Neural progenitor cell (in vitro differentiated cells): ENCODE measurements at regions not wholly inside any gene's neighbourhood (a gene's known extent, or its start where the extent isn't known, plus 50 kb on each side); places are given as distances from the start of the nearest gene placed in this dataset.

Experiments
- DNase-seq: peaks from one replicate; pipeline ENCODE4 v3.0.0-alpha.2; 2016; ENCODE audit warnings: low spot score
- H2AFZ ChIP-seq: fragments of 200-600 bp; sonication (generic); replicated peaks from 2 replicates; pipeline ENCODE4 v1.6.1; 2016; ENCODE audit warnings: antibody characterized with exemption
- H3F3A ChIP-seq: fragments of 200-600 bp; sonication (generic); 2 replicates; pipeline ENCODE4 v1.6.1; 2016; ENCODE audit warnings: antibody characterized with exemption, low read depth
- H3K27ac ChIP-seq: fragments of 200-600 bp; sonication (generic); 2 replicates; pipeline ENCODE4 v1.5.1; 2016; ENCODE audit warnings: mild to moderate bottlenecking
- H3K27me3 ChIP-seq: fragments of 200-600 bp; sonication (generic); 2 replicates; pipeline ENCODE4 v1.6.1; 2016; ENCODE audit warnings: mild to moderate bottlenecking, moderate library complexity
- H3K36me3 ChIP-seq: fragments of 200-600 bp; sonication (generic); 2 replicates; pipeline ENCODE4 v1.5.1; 2016
- H3K4me1 ChIP-seq: fragments of 200-600 bp; sonication (generic); 2 replicates; pipeline ENCODE4 v1.6.1; 2016; ENCODE audit warnings: mixed run types
- H3K4me2 ChIP-seq: fragments of 200-600 bp; sonication (generic); 2 replicates; pipeline ENCODE4 v1.6.1; 2016
- H3K4me3 ChIP-seq: fragments of 200-600 bp; sonication (generic); 2 replicates; pipeline ENCODE4 v1.5.1; 2016
- H3K79me2 ChIP-seq: fragments of 200-600 bp; sonication (generic); 2 replicates; pipeline ENCODE4 v1.6.1; 2016; ENCODE audit warnings: low read depth
- H3K9ac ChIP-seq: fragments of 200-600 bp; sonication (generic); 2 replicates; pipeline ENCODE4 v1.6.1; 2016
- H3K9me3 ChIP-seq: fragments of 200-600 bp; sonication (generic); 2 replicates; pipeline ENCODE4 v1.5.1; 2016; ENCODE audit warnings: low read depth
- H4K20me1 ChIP-seq: fragments of 200-600 bp; sonication (generic); 2 replicates; pipeline ENCODE4 v1.6.1; 2016; ENCODE audit warnings: low read depth
- H3K27ac Mint-ChIP-seq: 3 replicates; pipeline ENCODE4 v1.8.0; 2021; ENCODE audit warnings: mixed read lengths
- H3K27me3 Mint-ChIP-seq: 2 replicates; pipeline ENCODE4 v1.8.0; 2022; ENCODE audit warnings: low read depth, mild to moderate bottlenecking, inconsistent platforms, moderate library complexity, mixed read lengths; ENCODE audit not compliant: insufficient read depth
- H3K36me3 Mint-ChIP-seq: 3 replicates; pipeline ENCODE4 v1.8.0; 2021; ENCODE audit warnings: mixed read lengths
- H3K4me1 Mint-ChIP-seq: 3 replicates; pipeline ENCODE4 v1.8.0; 2021; ENCODE audit warnings: mixed read lengths
- H3K4me3 Mint-ChIP-seq: 3 replicates; pipeline ENCODE4 v1.8.0; 2021; ENCODE audit warnings: mild to moderate bottlenecking, moderate library complexity, mixed read lengths
- H3K9me3 Mint-ChIP-seq: 3 replicates; pipeline ENCODE4 v1.8.0; 2020; ENCODE audit warnings: mixed read lengths
- CTCF ChIP-seq: fragments of 200-600 bp; sonication (generic); IDR thresholded peaks from 2 replicates; pipeline ENCODE4 v1.5.1; 2017; ENCODE audit warnings: antibody characterized with exemption, mild to moderate bottlenecking
- EZH2 ChIP-seq: fragments of 200-600 bp; sonication (generic); IDR thresholded peaks from 2 replicates; pipeline ENCODE4 v1.6.1; 2017; ENCODE audit warnings: antibody characterized with exemption, mild to moderate bottlenecking, moderate library complexity
- EZH2phosphoT487 ChIP-seq: fragments of 200-600 bp; sonication (generic); IDR thresholded peaks from 2 replicates; pipeline ENCODE4 v1.6.1; 2017; ENCODE audit warnings: antibody characterized with exemption

GRCh38 chr2:102979429-102979828 is 217.6 kb downstream of the TMEM182 start:
- Mint-ChIP-seq H3K27ac (no peak overlapping the region), H3K4me1 (peaks cover 16% of the 10 kb centered on the region), H3K27me3 (no peaks in the 10 kb centered on the region), H3K9me3 (peaks cover 2% of the 10 kb centered on the region), H3K4me3 (no peak overlapping the region), H3K36me3 (no peaks in the 10 kb centered on the region)
- no peaks in the 10 kb centered on the region for H3K79me2 ChIP-seq
- DNase-seq, result no peak
- no peak overlapping the region for H3K9ac ChIP-seq
- no peak overlapping the region for H2AFZ ChIP-seq
- peaks cover 21% of the 10 kb centered on the region for H3K4me1 ChIP-seq
- H4K20me1 ChIP-seq, result no peaks in the 10 kb centered on the region
- no peak overlapping the region for H3K4me2 ChIP-seq
- H3K27me3 ChIP-seq, result no peaks in the 10 kb centered on the region
- H3K36me3 ChIP-seq, result no peaks in the 10 kb centered on the region
- H3K27ac ChIP-seq, result no peak overlapping the region
- TF ChIP-seq CTCF (no peak), EZH2phosphoT487 (no peak), EZH2 (no peak)
- no peaks in the 10 kb centered on the region for H3F3A ChIP-seq
- H3K9me3 ChIP-seq, result no peaks in the 10 kb centered on the region
- H3K4me3 ChIP-seq, result no peak overlapping the region

- Histone ChIP-seq H3K36me3 (no peaks in the 10 kb centered on the region), H3K4me2 (no peak overlapping the region), H4K20me1 (no peaks in the 10 kb centered on the region), H3K79me2 (no peaks in the 10 kb centered on the region), H3K4me1 (peaks cover 4% of the 10 kb centered on the region), H3K4me3 (no peak overlapping the region), H3F3A (no peaks in the 10 kb centered on the region), H3K9ac (no peak overlapping the region), H2AFZ (no peak overlapping the region), H3K27me3 (no peaks in the 10 kb centered on the region), H3K27ac (no peak overlapping the region), H3K9me3 (no peaks in the 10 kb centered on the region)
- TF ChIP-seq EZH2phosphoT487, result no peak
- Mint-ChIP-seq H3K9me3 (peaks cover 2% of the 10 kb centered on the region), H3K27ac (no peak overlapping the region), H3K36me3 (no peaks in the 10 kb centered on the region), H3K27me3 (no peaks in the 10 kb centered on the region), H3K4me3 (no peak overlapping the region), H3K4me1 (peaks cover 2% of the 10 kb centered on the region)
- DNase-seq, result no peak
These were observed 222.0 kb downstream of the TMEM182 start for GRCh38 chr2:102983786-102984185.

GRCh38 chr2:102986826-102987490 is 225.1 kb downstream of the TMEM182 start:
- peaks cover 4% of the 10 kb centered on the region for H3K4me1 Mint-ChIP-seq

More at GRCh38 chr2:102986826-102987490, 225.1 kb downstream of the TMEM182 start:
- TF ChIP-seq EZH2, result no peak
- no peak for TF ChIP-seq EZH2phosphoT487
- no peak for TF ChIP-seq CTCF
- Mint-ChIP-seq H3K27ac (no peak overlapping the region), H3K4me3 (no peak overlapping the region), H3K36me3 (no peaks in the 10 kb centered on the region), H3K9me3 (peaks cover 2% of the 10 kb centered on the region), H3K27me3 (no peaks in the 10 kb centered on the region)
- H4K20me1 ChIP-seq, result no peaks in the 10 kb centered on the region
- no peak overlapping the region for H3K9ac ChIP-seq
- H3K79me2 ChIP-seq, result no peaks in the 10 kb centered on the region
- no peaks in the 10 kb centered on the region for H3K9me3 ChIP-seq
- H3K27me3 ChIP-seq, result no peaks in the 10 kb centered on the region
- no peak for DNase-seq
- no peak overlapping the region for H2AFZ ChIP-seq
- no peak overlapping the region for H3K4me2 ChIP-seq
- no peak overlapping the region for H3K4me3 ChIP-seq
- no peak overlapping the region for H3K27ac ChIP-seq
- no peaks in the 10 kb centered on the region for H3F3A ChIP-seq
- no peaks in the 10 kb centered on the region for H3K4me1 ChIP-seq
- no peaks in the 10 kb centered on the region for H3K36me3 ChIP-seq
